IMR-90 (cell line): ENCODE measurements at regions not wholly inside any gene's neighbourhood (a gene's known extent, or its start where the extent isn't known, plus 50 kb on each side); places are given as distances from the start of the nearest gene placed in this dataset.

Source experiments
- ATAC-seq: fragments of 200-7000 bp; cut with Tn5 transposase; 2 replicates; pipeline ENCODE4 v1.9.1; 2020; ENCODE audit warnings: low read depth, mild to moderate bottlenecking, moderate library complexity
- BruUV-seq: library from RNA; stranded (reverse); fragments of 400-500 nt; replicated peaks from 2 replicates; lab custom pipeline; 2021; lab: Mats Ljungman, UMichigan
- CTCF ChIA-PET: fragments of 300-600 bp; formaldehyde crosslinking; extraction: SDS; loops from one replicate; lab custom pipeline; 2021; ENCODE audit warnings: antibody characterized with exemption; lab: Yijun Ruan, JAX
- POLR2A ChIA-PET: fragments of 300-600 bp; sonication (Branson Sonifier 250); formaldehyde crosslinking; loops from one replicate; lab custom pipeline; 2022; ENCODE audit warnings: antibody characterized with exemption; ENCODE audit not compliant: unreplicated experiment; lab: Charles Lee
- DNase-seq: peaks from one replicate; pipeline ENCODE4 v3.0.0; 2013
- H2AFZ ChIP-seq: replicated peaks from 2 replicates; pipeline ENCODE3; 2013; ENCODE audit warnings: low read length, mild to moderate bottlenecking; ENCODE audit not compliant: poor library complexity
- H2AK5ac ChIP-seq: 2 replicates; pipeline ENCODE4 v1.6.1; 2013; ENCODE audit warnings: low read depth, low read length, inconsistent platforms
- H2AK9ac ChIP-seq: replicated peaks from 2 replicates; pipeline ENCODE3; 2013; ENCODE audit warnings: mild to moderate bottlenecking, low read depth, low read length, moderate library complexity; ENCODE audit not compliant: poor library complexity
- H2BK120ac ChIP-seq: 2 replicates; pipeline ENCODE4 v1.6.1; 2013; ENCODE audit warnings: low read depth, low read length, inconsistent platforms
- H2BK15ac ChIP-seq: 3 replicates; pipeline ENCODE4 v1.6.1; 2013; ENCODE audit warnings: low read depth, low read length, inconsistent platforms
- H2BK20ac ChIP-seq: 2 replicates; pipeline ENCODE4 v1.6.1; 2013; ENCODE audit warnings: low read depth, mild to moderate bottlenecking, inconsistent platforms, low read length, moderate library complexity
- H2BK5ac ChIP-seq: 2 replicates; pipeline ENCODE4 v1.6.1; 2013; ENCODE audit warnings: mild to moderate bottlenecking, low read depth, low read length, inconsistent platforms; ENCODE audit not compliant: poor library complexity, severe bottlenecking
- H3K14ac ChIP-seq: replicated peaks from 2 replicates; pipeline ENCODE4 v1.6.1; 2013; ENCODE audit warnings: low read depth, low read length, inconsistent platforms
- H3K18ac ChIP-seq: 2 replicates; pipeline ENCODE4 v1.6.1; 2013; ENCODE audit warnings: low read depth, low read length, control low read depth
- H3K23ac ChIP-seq: 2 replicates; pipeline ENCODE4 v1.6.1; 2013; ENCODE audit warnings: low read depth, low read length, inconsistent platforms
- H3K27ac ChIP-seq: 2 replicates; pipeline ENCODE4 v1.5.1; 2013; ENCODE audit warnings: mild to moderate bottlenecking, control low read depth, low read length; ENCODE audit not compliant: insufficient read depth
- H3K27me3 ChIP-seq: 2 replicates; pipeline ENCODE4 v1.6.1; 2013; ENCODE audit warnings: low read length; ENCODE audit not compliant: control insufficient read depth, insufficient read depth
- H3K36me3 ChIP-seq: 2 replicates; pipeline ENCODE4 v1.6.1; 2013; ENCODE audit warnings: low read length, mixed read lengths; ENCODE audit not compliant: control insufficient read depth, insufficient read depth
- H3K4ac ChIP-seq: 2 replicates; pipeline ENCODE4 v1.6.1; 2013; ENCODE audit warnings: low read depth, low read length, inconsistent platforms
- H3K4me1 ChIP-seq: 2 replicates; pipeline ENCODE4 v1.6.1; 2013; ENCODE audit warnings: low read length, mixed read lengths; ENCODE audit not compliant: control insufficient read depth, insufficient read depth
- H3K4me2 ChIP-seq: 2 replicates; pipeline ENCODE4 v1.6.1; 2013; ENCODE audit warnings: low read depth, mild to moderate bottlenecking, control low read depth, low read length, moderate library complexity
- H3K4me3 ChIP-seq: 2 replicates; pipeline ENCODE4 v1.5.1; 2013; ENCODE audit warnings: low read depth, mild to moderate bottlenecking, control low read depth, low read length, moderate library complexity; ENCODE audit not compliant: insufficient read depth
- H3K56ac ChIP-seq: 2 replicates; pipeline ENCODE4 v1.6.1; 2013; ENCODE audit warnings: low read length, inconsistent platforms; ENCODE audit not compliant: insufficient read depth; ENCODE audit errors: extremely low read depth
- H3K79me1 ChIP-seq, 2 experiments: 2 replicates each; pipeline ENCODE4 v1.6.1; 2013; ENCODE audit warnings: low read length in 2 of 2, inconsistent platforms in 1 of 2, low read depth in 1 of 2
- H3K9ac ChIP-seq: 2 replicates; pipeline ENCODE4 v1.6.1; 2013; ENCODE audit warnings: low read depth, low read length, control low read depth
- H3K9me1 ChIP-seq: 2 replicates; pipeline ENCODE4 v1.6.1; 2013; ENCODE audit warnings: low read length, inconsistent platforms; ENCODE audit not compliant: insufficient read depth
- H3K9me3 ChIP-seq: 2 replicates; pipeline ENCODE4 v1.6.1; 2013; ENCODE audit warnings: low read length; ENCODE audit not compliant: control insufficient read depth, insufficient read depth
- H4K20me1 ChIP-seq: 2 replicates; pipeline ENCODE4 v1.6.1; 2013; ENCODE audit warnings: low read length, inconsistent platforms; ENCODE audit not compliant: insufficient read depth
- H4K5ac ChIP-seq: 2 replicates; pipeline ENCODE4 v1.6.1; 2013; ENCODE audit warnings: mild to moderate bottlenecking, low read depth, low read length, control low read depth
- H4K8ac ChIP-seq, 2 experiments: 2 replicates each; pipeline ENCODE4 v1.6.1; 2013; ENCODE audit warnings: low read depth in 2 of 2, low read length in 2 of 2, control low read depth in 1 of 2, inconsistent platforms in 1 of 2
- H4K91ac ChIP-seq: 2 replicates; pipeline ENCODE4 v1.6.1; 2013; ENCODE audit warnings: low read depth, low read length, inconsistent platforms; ENCODE audit not compliant: insufficient read depth
- BHLHE40 ChIP-seq: fragments of 150-350 bp; IDR thresholded peaks from 2 replicates; pipeline ENCODE4 v1.6.1; 2016; ENCODE audit warnings: mild to moderate bottlenecking, low read depth, low read length
- CEBPB ChIP-seq: IDR thresholded peaks from 2 replicates; pipeline ENCODE4 v1.6.1; 2012; ENCODE audit warnings: low read depth, low read length, improper control_type of control experiment
- CHD1 ChIP-seq: IDR thresholded peaks from 2 replicates; pipeline ENCODE4 v1.6.1; 2012; ENCODE audit warnings: low read depth, low read length, improper control_type of control experiment
- FOS ChIP-seq: fragments of 150-350 bp; IDR thresholded peaks from 2 replicates; pipeline ENCODE4 v1.6.1; 2016; ENCODE audit warnings: low read depth, low read length
- MAFK ChIP-seq: IDR thresholded peaks from 2 replicates; pipeline ENCODE4 v1.6.1; 2012; ENCODE audit warnings: low read depth, low read length, improper control_type of control experiment
- MAZ ChIP-seq: IDR thresholded peaks from 2 replicates; pipeline ENCODE4 v1.6.1; 2012; ENCODE audit warnings: low read depth, mild to moderate bottlenecking, low read length, improper control_type of control experiment, moderate library complexity, borderline replicate concordance
- MXI1 ChIP-seq: IDR thresholded peaks from 2 replicates; pipeline ENCODE4 v1.6.1; 2012; ENCODE audit warnings: low read depth, mild to moderate bottlenecking, low read length, moderate library complexity, borderline replicate concordance
- NFE2L2 ChIP-seq: fragments of 150-350 bp; IDR thresholded peaks from 2 replicates; pipeline ENCODE4 v1.6.1; 2016; ENCODE audit warnings: low read depth, mild to moderate bottlenecking, low read length
- POLR2A ChIP-seq: IDR thresholded peaks from 2 replicates; pipeline ENCODE4 v1.6.1; 2012; ENCODE audit warnings: mild to moderate bottlenecking, low read depth, low read length
- RAD21 ChIP-seq: IDR thresholded peaks from 2 replicates; pipeline ENCODE4 v1.6.1; 2012; ENCODE audit warnings: low read length, improper control_type of control experiment
- RCOR1 ChIP-seq: IDR thresholded peaks from 2 replicates; pipeline ENCODE4 v1.6.1; 2012; ENCODE audit warnings: mild to moderate bottlenecking, low read length, improper control_type of control experiment; ENCODE audit not compliant: insufficient replicate concordance
- RFX5 ChIP-seq: IDR thresholded peaks from 2 replicates; pipeline ENCODE4 v1.8.0; 2012; ENCODE audit warnings: low read depth, mild to moderate bottlenecking, low read length, moderate library complexity
- SMC3 ChIP-seq: fragments of 150-350 bp; IDR thresholded peaks from 2 replicates; pipeline ENCODE4 v1.6.1; 2016; ENCODE audit warnings: low read depth, mild to moderate bottlenecking, antibody characterized with exemption, low read length, moderate library complexity
- WGBS, 2 experiments: methylation state at CpG; one replicate each; pipeline versions ENCODE4 v1.1.5 to v1.1.7; 2013; ENCODE audit warnings: missing lambda C conversion rate in 2 of 2; ENCODE audit not compliant: insufficient read length in 1 of 2; ENCODE audit errors: extremely low coverage in 2 of 2; 5-methylcytosine and 5-hydroxymethylcytosine counted together
- dilution Hi-C: fragments of 300-500 bp; cut with HindIII; formaldehyde crosslinking; loops from one replicate; pipeline ENCODE4 v1.14.3; 2018; ENCODE audit warnings: low sequenced_read_pairs; ENCODE audit not compliant: unreplicated experiment
- in situ Hi-C: fragments of 300-500 bp; cut with MboI; formaldehyde crosslinking; loops from 3 replicates; pipeline ENCODE4 v1.14.3; 2019; ENCODE audit warnings: low sequenced_read_pairs, inconsistent platforms, mixed read lengths
- intact Hi-C: fragments of 100-400 bp; cut with micrococcal nuclease; formaldehyde crosslinking; loops from 2 replicates; pipeline ENCODE4 v1.10.0; 2022
- TF ChIP-seq, protein P1 (sequence below): fragments of 150-350 bp; IDR thresholded peaks from 2 replicates; pipeline ENCODE4 v1.6.1; 2016; ENCODE audit warnings: low read depth, mild to moderate bottlenecking, low read length, moderate library complexity, borderline replicate concordance
- TF ChIP-seq, protein P2 (sequence below): conservative IDR thresholded peaks from 2 replicates; pipeline ENCODE4 v1.5.1; 2012; ENCODE audit warnings: mild to moderate bottlenecking, low read depth, low read length, improper control_type of control experiment
- TF ChIP-seq, protein P3 (sequence below): fragments of 150-350 bp; IDR thresholded peaks from 2 replicates; pipeline ENCODE4 v1.6.1; 2017; ENCODE audit warnings: mild to moderate bottlenecking, antibody characterized with exemption, low read length, low read depth

DNA sequence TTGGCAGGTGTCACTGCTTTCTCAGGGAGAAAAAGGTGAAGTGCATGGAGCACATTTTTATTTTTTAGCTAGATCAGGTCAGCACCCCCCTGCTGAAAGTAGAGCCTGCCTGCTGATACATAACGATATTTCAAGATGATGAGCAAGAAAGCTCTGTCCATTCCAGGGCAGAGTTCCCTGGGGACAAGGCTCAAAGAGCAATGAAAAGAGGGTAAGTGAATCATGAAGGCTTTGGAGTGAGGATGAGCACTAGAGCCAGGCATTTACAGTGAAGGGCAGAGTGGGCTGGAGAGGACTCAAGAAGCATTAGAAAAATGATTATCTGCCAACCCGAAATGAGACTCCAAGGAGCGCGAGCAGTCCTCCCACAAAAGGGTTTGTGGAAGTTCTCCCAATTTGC is 345.7 kb downstream of the TLE4 start:
- no peaks in the 10 kb centered on the region for H3K9me1 ChIP-seq
- no peak overlapping the region for H3K18ac ChIP-seq
- TF ChIP-seq FOS (no peak), CEBPB (no peak), BHLHE40 (no peak), POLR2A (no peak), RCOR1 (no peak), RFX5 (no peak), MAFK (no peak), MAZ (no peak), NFE2L2 (no peak), SMC3 (no peak), CHD1 (no peak), MXI1 (no peak), RAD21 (no peak)
- TF ChIP-seq, protein P1, sequence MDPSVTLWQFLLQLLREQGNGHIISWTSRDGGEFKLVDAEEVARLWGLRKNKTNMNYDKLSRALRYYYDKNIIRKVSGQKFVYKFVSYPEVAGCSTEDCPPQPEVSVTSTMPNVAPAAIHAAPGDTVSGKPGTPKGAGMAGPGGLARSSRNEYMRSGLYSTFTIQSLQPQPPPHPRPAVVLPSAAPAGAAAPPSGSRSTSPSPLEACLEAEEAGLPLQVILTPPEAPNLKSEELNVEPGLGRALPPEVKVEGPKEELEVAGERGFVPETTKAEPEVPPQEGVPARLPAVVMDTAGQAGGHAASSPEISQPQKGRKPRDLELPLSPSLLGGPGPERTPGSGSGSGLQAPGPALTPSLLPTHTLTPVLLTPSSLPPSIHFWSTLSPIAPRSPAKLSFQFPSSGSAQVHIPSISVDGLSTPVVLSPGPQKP, result no peak
- TF ChIP-seq, protein P2, sequence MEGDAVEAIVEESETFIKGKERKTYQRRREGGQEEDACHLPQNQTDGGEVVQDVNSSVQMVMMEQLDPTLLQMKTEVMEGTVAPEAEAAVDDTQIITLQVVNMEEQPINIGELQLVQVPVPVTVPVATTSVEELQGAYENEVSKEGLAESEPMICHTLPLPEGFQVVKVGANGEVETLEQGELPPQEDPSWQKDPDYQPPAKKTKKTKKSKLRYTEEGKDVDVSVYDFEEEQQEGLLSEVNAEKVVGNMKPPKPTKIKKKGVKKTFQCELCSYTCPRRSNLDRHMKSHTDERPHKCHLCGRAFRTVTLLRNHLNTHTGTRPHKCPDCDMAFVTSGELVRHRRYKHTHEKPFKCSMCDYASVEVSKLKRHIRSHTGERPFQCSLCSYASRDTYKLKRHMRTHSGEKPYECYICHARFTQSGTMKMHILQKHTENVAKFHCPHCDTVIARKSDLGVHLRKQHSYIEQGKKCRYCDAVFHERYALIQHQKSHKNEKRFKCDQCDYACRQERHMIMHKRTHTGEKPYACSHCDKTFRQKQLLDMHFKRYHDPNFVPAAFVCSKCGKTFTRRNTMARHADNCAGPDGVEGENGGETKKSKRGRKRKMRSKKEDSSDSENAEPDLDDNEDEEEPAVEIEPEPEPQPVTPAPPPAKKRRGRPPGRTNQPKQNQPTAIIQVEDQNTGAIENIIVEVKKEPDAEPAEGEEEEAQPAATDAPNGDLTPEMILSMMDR, result no peak
- TF ChIP-seq, protein P3, sequence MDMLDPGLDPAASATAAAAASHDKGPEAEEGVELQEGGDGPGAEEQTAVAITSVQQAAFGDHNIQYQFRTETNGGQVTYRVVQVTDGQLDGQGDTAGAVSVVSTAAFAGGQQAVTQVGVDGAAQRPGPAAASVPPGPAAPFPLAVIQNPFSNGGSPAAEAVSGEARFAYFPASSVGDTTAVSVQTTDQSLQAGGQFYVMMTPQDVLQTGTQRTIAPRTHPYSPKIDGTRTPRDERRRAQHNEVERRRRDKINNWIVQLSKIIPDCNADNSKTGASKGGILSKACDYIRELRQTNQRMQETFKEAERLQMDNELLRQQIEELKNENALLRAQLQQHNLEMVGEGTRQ, result no peak
- H3K14ac ChIP-seq, result no peak overlapping the region
- H4K8ac ChIP-seq, result no peak overlapping the region
- H3K9ac ChIP-seq, result no peak overlapping the region
- H3K79me1 ChIP-seq, result no peaks in the 10 kb centered on the region
- no peak overlapping the region for H2AK5ac ChIP-seq
- DNase-seq, result no peak
- H3K23ac ChIP-seq, result no peak overlapping the region
- no peak overlapping the region for H4K5ac ChIP-seq
- no peak overlapping the region for H2AFZ ChIP-seq
- H2BK15ac ChIP-seq, result no peak overlapping the region
- H2BK120ac ChIP-seq, result no peak overlapping the region
- no peaks in the 10 kb centered on the region for H3K4me1 ChIP-seq
- no peak overlapping the region for H2AK9ac ChIP-seq
- in situ Hi-C loops, result no loop called here
- H3K4me3 ChIP-seq, result no peak overlapping the region
- BruUV-seq, result no TSS peak
- POLR2A ChIA-PET, result no interaction called here
- H3K27ac ChIP-seq, result no peak overlapping the region
- no peaks in the 10 kb centered on the region for H3K36me3 ChIP-seq
- CTCF ChIA-PET, result no interaction called here
- H3K56ac ChIP-seq, result no peak overlapping the region
- no peak overlapping the region for H3K4ac ChIP-seq
- ATAC-seq, result no peak
- 92% methylated on average over 3 of the region's 4 CpGs; no CpG with 5 or more reads in 1 of the 2 experiments for WGBS, 2 experiments
- H4K91ac ChIP-seq, result no peak overlapping the region
- peaks cover 1% of the 10 kb centered on the region; the same call in 1 of the 2 replicates for H3K27me3 ChIP-seq
- H2BK5ac ChIP-seq, result no peak overlapping the region
- no peaks in the 10 kb centered on the region for H3K9me3 ChIP-seq
- H2BK20ac ChIP-seq, result no peak overlapping the region
- dilution Hi-C loops, result no loop called here
- no peaks in the 10 kb centered on the region for H4K20me1 ChIP-seq
- intact Hi-C loops, result no loop called here
- no peak overlapping the region for H3K4me2 ChIP-seq
